ENCODE measurements at regions not wholly inside any gene's neighbourhood (a gene's known extent, or its start where the extent isn't known, plus 50 kb on each side); places are given as distances from the start of the nearest gene placed in this dataset.
A peak's percentile ranks its signal among the peaks of the same experiment; 100 is the strongest.

DNA sequence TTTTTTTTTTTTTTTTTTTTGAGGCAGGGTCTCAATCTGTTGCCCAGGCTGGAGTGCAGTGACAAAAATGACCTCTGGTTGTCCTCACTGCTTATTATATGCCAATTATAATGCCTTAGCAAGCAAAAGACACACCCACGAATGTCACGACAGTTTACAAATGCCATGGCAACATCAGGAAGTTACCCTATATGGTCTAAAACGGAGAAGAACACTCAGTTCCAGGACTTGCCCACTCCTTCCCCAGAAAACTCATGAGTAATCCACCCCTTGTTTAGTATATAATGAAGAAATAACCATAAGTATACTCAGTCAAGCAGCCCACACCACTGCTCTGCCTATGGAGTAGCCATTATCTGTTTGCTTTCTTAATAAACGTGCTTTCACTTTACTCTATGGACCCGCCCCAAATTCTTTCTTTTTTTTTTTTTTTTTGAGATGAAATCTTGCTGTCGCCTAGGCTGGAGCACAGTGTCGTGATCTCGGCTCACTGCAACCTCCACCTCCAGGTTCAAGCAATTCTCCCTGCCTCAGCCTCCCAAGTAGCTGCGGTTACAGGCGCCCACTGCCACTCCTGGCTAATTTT is 106.2 kb downstream of the SMIM20 start:
- no peak overlapping the region for H3K4me3 ChIP-seq (ENCODE audit: low read depth, low read length)
- TF ChIP-seq, protein P1, sequence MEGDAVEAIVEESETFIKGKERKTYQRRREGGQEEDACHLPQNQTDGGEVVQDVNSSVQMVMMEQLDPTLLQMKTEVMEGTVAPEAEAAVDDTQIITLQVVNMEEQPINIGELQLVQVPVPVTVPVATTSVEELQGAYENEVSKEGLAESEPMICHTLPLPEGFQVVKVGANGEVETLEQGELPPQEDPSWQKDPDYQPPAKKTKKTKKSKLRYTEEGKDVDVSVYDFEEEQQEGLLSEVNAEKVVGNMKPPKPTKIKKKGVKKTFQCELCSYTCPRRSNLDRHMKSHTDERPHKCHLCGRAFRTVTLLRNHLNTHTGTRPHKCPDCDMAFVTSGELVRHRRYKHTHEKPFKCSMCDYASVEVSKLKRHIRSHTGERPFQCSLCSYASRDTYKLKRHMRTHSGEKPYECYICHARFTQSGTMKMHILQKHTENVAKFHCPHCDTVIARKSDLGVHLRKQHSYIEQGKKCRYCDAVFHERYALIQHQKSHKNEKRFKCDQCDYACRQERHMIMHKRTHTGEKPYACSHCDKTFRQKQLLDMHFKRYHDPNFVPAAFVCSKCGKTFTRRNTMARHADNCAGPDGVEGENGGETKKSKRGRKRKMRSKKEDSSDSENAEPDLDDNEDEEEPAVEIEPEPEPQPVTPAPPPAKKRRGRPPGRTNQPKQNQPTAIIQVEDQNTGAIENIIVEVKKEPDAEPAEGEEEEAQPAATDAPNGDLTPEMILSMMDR (IDR thresholded peaks at IDR 0.05; ENCODE audit: insufficient read depth, low read length) = no peak
- peak; percentile 68 for DNase-seq (ENCODE audit: low read depth)

DNA sequence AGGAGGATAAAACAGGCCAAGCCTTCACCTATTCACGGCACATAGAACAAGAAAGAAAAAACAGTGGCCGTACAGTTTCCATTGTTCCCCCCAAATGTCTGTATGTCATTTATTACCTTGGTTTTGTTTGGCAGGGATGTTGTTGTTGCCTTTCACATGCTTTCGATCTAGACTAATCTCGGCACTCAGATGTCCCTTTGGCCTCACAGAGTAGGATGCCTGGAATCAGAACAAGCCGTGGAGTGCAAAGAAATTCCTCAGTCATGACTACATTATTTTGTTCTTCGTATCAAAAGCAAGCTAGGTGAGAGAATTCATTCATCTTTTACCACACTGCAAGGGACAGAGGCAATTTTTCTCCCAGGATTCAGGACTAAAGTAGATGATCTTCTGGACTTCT is 106.9 kb downstream of the SMIM20 start:
- TF ChIP-seq, protein P1 (IDR thresholded peaks at IDR 0.05; ENCODE audit: insufficient read depth, low read length) = no peak
- H3K4me3 ChIP-seq (ENCODE audit: low read depth, low read length) = no peak overlapping the region
- DNase-seq (ENCODE audit: low read depth) = peak; percentile 82

DNA sequence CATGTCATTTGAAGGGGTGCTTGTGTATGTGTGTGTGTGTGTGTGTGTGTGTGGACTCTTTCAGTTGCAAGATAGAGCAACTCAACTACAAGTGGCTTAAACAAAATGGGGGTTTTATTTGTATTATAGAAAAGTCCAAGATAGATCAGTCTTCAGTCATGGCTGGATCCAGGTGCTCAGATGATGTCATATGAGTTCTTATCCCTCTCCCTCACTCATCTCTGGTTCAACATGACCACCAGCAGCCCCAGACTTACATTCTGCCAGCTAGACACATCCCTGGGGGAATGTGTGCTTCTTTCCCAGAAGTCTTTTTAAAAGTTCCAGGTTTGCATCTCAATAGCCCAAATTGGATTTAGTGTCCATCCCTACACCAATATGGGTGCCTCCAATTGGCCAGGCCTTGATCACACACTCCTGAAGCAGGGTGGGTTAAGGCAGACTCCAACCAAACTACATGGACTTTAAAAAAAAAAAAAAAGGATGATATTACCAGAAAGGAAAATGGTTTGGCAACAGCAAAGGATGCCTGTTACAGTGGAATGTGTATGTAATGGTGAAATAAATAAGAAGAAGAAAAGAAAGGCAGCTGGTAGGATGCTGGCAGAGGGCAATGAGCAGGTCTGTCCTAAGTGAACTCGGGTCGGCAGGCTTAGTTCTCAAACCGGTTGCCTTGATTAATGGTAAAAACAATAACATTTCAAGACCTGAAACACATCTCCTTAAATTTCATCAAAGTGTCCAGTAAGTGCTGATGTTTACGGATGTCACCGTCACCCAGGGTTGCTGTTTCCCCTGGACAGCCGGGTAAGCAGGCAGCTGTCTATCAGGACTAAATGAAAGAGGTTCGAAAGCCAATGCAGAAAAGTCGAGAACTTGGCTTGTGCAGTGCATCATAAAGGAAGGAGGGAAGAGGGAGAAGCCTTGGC is 107.7 kb downstream of the SMIM20 start:
- peak; percentile 68 for DNase-seq (ENCODE audit: low read depth)
- peak overlapping the region; percentile 38 for H3K4me3 ChIP-seq (ENCODE audit: low read depth, low read length)
- TF ChIP-seq, protein P1 (IDR thresholded peaks at IDR 0.05; ENCODE audit: insufficient read depth, low read length) = no peak

DNA sequence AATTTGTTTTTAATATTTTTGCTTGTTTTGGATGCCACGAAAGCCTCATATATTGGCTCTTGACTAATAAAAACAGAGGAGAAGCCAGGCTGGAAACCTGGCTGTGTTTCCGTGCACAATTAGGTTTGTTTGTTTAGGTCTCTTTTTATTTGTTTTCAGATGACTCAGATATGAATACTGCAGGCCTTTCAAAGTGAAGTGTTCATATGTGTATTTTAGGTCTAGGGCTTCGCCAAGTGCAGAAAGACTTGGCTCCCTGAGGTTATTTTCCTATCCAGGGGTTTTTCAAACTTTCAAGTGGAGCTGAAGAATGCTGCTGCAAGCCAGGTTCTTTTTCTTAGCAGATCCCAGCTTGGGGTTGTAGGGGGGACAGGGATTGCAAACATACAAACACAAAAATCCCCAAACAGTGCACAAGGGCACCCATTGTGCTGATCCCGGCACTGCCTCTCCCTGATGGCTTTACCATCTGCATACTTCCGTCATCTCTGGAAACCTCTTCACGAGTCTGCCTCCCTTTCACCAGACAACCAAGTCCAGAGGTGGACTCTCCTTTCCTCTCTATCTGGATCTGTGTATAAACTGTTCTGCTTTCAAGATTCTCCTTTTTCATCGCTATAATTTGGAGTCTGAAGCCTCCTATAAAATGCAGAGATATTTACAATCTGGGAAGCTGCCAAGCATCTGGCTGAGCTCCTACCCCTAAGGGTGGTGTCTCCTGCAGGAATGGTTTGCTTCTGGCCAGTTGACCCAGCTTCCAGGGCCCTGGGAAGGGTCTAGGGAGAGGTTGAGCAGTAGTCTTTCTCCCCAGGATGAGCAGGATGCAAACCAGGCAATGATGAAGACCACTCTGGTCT is 108.6 kb downstream of the SMIM20 start:
- TF ChIP-seq, protein P1 (IDR thresholded peaks at IDR 0.05; ENCODE audit: insufficient read depth, low read length) = no peak
- peak; percentile 93 for DNase-seq (ENCODE audit: low read depth)
- H3K4me3 ChIP-seq (ENCODE audit: low read depth, low read length) = peak overlapping the region; percentile 38

DNA sequence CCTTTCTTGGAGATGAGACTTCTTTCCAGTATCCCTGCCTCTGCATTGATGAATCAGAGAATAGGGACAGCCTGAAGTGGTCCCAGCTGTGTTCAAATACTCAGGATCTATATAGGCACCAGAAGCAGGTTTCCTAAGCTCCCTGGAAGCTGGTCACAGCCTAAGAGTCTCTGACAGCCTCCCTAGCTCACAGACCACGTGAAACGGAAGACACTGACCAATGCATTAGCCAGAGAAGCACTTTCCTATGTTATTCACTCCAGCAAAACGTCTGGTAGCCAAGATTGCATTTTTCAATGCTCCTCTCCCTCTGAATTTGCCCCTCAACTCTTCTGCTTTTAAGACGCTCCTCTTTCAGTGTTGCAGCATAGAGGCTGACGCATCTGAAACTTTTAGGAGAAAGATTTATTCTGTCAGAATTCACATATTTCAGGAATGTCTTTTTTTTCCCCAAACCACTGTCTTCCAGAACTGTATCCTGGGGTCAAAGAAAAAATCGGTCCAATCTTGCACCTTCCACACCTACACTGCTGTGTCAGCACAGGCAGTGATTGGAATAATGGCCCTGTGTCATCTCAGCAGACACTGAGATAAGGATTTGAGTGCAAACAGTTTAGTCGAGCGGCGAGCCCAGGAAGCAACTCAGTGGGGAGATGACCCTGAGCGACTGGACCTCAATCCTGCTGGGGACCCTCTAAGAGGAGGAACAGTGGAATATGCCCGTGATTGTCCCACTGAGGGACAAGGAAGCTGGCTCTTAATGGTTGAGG is 109.4 kb downstream of the SMIM20 start:
- no peak overlapping the region for H3K4me3 ChIP-seq (ENCODE audit: low read depth, low read length)
- DNase-seq (ENCODE audit: low read depth) = peak; percentile 69
- TF ChIP-seq, protein P1 (IDR thresholded peaks at IDR 0.05; ENCODE audit: insufficient read depth, low read length) = no peak

DNA sequence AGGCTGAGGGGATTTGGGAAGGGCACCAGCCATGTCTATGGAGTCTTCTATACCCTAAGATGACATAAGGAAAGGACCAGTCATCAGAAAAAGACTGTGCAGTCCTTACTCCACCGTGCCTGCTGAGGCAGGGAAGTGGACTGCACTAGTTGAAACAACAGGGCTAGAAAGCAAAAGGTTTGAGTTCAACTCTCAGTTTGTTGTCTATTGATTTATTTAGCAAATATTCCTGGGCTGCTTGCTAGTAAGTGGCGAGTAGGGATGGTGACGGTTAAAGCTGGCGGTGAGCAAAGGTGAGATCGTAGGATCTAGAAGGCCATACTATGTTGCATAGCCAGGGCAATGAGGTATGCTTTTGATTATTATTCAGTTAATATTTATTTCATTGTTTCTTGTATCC is 110.1 kb downstream of the SMIM20 start:
- no peak overlapping the region for H3K4me3 ChIP-seq (ENCODE audit: low read depth, low read length)
- DNase-seq (ENCODE audit: low read depth) = no peak
- TF ChIP-seq, protein P1 (IDR thresholded peaks at IDR 0.05; ENCODE audit: insufficient read depth, low read length) = no peak
